ENCODE measurements at regions not wholly inside any gene's neighbourhood (a gene's known extent, or its start where the extent isn't known, plus 50 kb on each side); places are given as distances from the start of the nearest gene placed in this dataset.

- DNase-seq (ENCODE audit: low read depth), result no peak
- TF ChIP-seq CTCF (IDR thresholded peaks at IDR 0.05; ENCODE audit: low read depth, low read length), result no peak
- no peak overlapping the region for H3K4me3 ChIP-seq (ENCODE audit: low read depth, low read length)
These were observed 703.5 kb upstream of the TBX3 start for GRCh38 chr12:115387467-115387901.

GRCh38 chr12:115386946-115387345 lies 703.0 kb upstream of the TBX3 start:
- TF ChIP-seq MYC (IDR thresholded peaks at IDR 0.05; ENCODE audit: low read depth, low read length) (no peak), POLR2A (IDR thresholded peaks at IDR 0.05; ENCODE audit: extremely low read depth, insufficient read length) (no peak), CTCF (IDR thresholded peaks at IDR 0.05; ENCODE audit: low read depth, low read length) (no peak)
- DNase-seq (ENCODE audit: low read depth), result no peak
- H3K4me3 ChIP-seq (ENCODE audit: low read depth, low read length), result no peak overlapping the region

GRCh38 chr12:115385141-115385540 lies 701.2 kb upstream of the TBX3 start:
- TF ChIP-seq MAX (IDR thresholded peaks at IDR 0.05; ENCODE audit: low read depth, low read length) (no peak), POLR2A (IDR thresholded peaks at IDR 0.05; ENCODE audit: extremely low read depth, insufficient read length) (no peak), CTCF (IDR thresholded peaks at IDR 0.05; ENCODE audit: low read depth, low read length) (no peak), MYC (IDR thresholded peaks at IDR 0.05; ENCODE audit: low read depth, low read length) (no peak)
- no peak for DNase-seq (ENCODE audit: low read depth)
- no peak overlapping the region for H3K4me3 ChIP-seq (ENCODE audit: low read depth, low read length)

- TF ChIP-seq CTCF (IDR thresholded peaks at IDR 0.05; ENCODE audit: low read depth, low read length), result no peak
- TF ChIP-seq MAX (IDR thresholded peaks at IDR 0.05; ENCODE audit: low read depth, low read length), result no peak
- TF ChIP-seq MYC (IDR thresholded peaks at IDR 0.05; ENCODE audit: low read depth, low read length), result no peak
- no peak for TF ChIP-seq POLR2A (IDR thresholded peaks at IDR 0.05; ENCODE audit: extremely low read depth, insufficient read length)
- DNase-seq (ENCODE audit: low read depth), result no peak
- no peak overlapping the region for H3K4me3 ChIP-seq (ENCODE audit: low read depth, low read length)
These were observed 700.4 kb upstream of the TBX3 start for GRCh38 chr12:115384391-115384790.

- H3K4me3 ChIP-seq (ENCODE audit: low read depth, low read length), result no peak overlapping the region
- TF ChIP-seq MYC (IDR thresholded peaks at IDR 0.05; ENCODE audit: low read depth, low read length), result no peak
- TF ChIP-seq CTCF (IDR thresholded peaks at IDR 0.05; ENCODE audit: low read depth, low read length), result no peak
- TF ChIP-seq POLR2A (IDR thresholded peaks at IDR 0.05; ENCODE audit: extremely low read depth, insufficient read length), result no peak
- TF ChIP-seq MAX (IDR thresholded peaks at IDR 0.05; ENCODE audit: low read depth, low read length), result no peak
- no peak for DNase-seq (ENCODE audit: low read depth)
These were observed 699.7 kb upstream of the TBX3 start for GRCh38 chr12:115383668-115384067.

GRCh38 chr12:115382681-115383080 lies 698.7 kb upstream of the TBX3 start:
- H3K4me3 ChIP-seq (ENCODE audit: low read depth, low read length), result no peak overlapping the region
- DNase-seq (ENCODE audit: low read depth), result no peak
- TF ChIP-seq MAX (IDR thresholded peaks at IDR 0.05; ENCODE audit: low read depth, low read length) (no peak), CTCF (IDR thresholded peaks at IDR 0.05; ENCODE audit: low read depth, low read length) (no peak), MYC (IDR thresholded peaks at IDR 0.05; ENCODE audit: low read depth, low read length) (no peak), POLR2A (IDR thresholded peaks at IDR 0.05; ENCODE audit: extremely low read depth, insufficient read length) (no peak)
